Common myeloid progenitor, CD34-positive (primary cell): ENCODE measurements at regions not wholly inside any gene's neighbourhood (a gene's known extent, or its start where the extent isn't known, plus 50 kb on each side); places are given as distances from the start of the nearest gene placed in this dataset.

ENCODE experiments used
- CTCF ChIA-PET: fragments of 350-600 bp; sonication (Branson Sonifier 250); formaldehyde crosslinking; loops from one replicate; lab custom pipeline; 2021; ENCODE audit warnings: antibody characterized with exemption; lab: Charles Lee
- POLR2A ChIA-PET: fragments of 350-600 bp; sonication (Branson Sonifier 250); formaldehyde crosslinking; loops from one replicate; lab custom pipeline; 2021; ENCODE audit warnings: antibody characterized with exemption; lab: Charles Lee
- DNase-seq, 3 donors: peaks; one replicate each; pipeline versions ENCODE4 v3.0.0 to v3.0.0-alpha.2; 2013
- H3K27ac ChIP-seq, 2 experiments: 1 replicate in 1 of 2; 2 replicates in 1 of 2; pipeline ENCODE4 v1.7.0; 2013; ENCODE audit warnings: inconsistent platforms in 2 of 2, low read length in 2 of 2, mild to moderate bottlenecking in 2 of 2, low read depth in 1 of 2, moderate library complexity in 1 of 2; ENCODE audit not compliant: severe bottlenecking in 2 of 2, insufficient read depth in 1 of 2, poor library complexity in 1 of 2
- H3K27me3 ChIP-seq, 5 experiments: replicated peaks in 2 of 5; 1 replicate in 3 of 5; 2 replicates in 2 of 5; pipeline versions ENCODE4 v1.6.1 to v1.7.0; 2013; ENCODE audit warnings: low read length in 4 of 5, mild to moderate bottlenecking in 2 of 5, moderate library complexity in 2 of 5, inconsistent platforms in 1 of 5; ENCODE audit not compliant: insufficient read depth in 5 of 5, control insufficient read depth in 4 of 5
- H3K36me3 ChIP-seq, 4 experiments: 1 replicate in 2 of 4; 2 replicates in 2 of 4; pipeline versions ENCODE4 v1.6.1 to v1.7.0; 2013; ENCODE audit warnings: low read length in 3 of 4, control low read depth in 1 of 4, mild to moderate bottlenecking in 1 of 4; ENCODE audit not compliant: control insufficient read depth in 4 of 4, insufficient read depth in 4 of 4
- H3K4me1 ChIP-seq, 4 experiments: 1 replicate in 3 of 4; 2 replicates in 1 of 4; pipeline versions ENCODE4 v1.6.1 to v1.7.1; 2013; ENCODE audit warnings: low read length in 3 of 4, mild to moderate bottlenecking in 3 of 4, control low read depth in 1 of 4, inconsistent platforms in 1 of 4, moderate library complexity in 1 of 4; ENCODE audit not compliant: control insufficient read depth in 4 of 4, insufficient read depth in 4 of 4; ENCODE audit errors: control extremely low read depth in 1 of 4
- H3K4me3 ChIP-seq, 7 experiments: 1 replicate in 4 of 7; 2 replicates in 3 of 7; pipeline versions ENCODE4 v1.5.1 to v1.7.0; 2013; ENCODE audit warnings: mild to moderate bottlenecking in 7 of 7, low read length in 6 of 7, moderate library complexity in 6 of 7, inconsistent platforms in 2 of 7, low read depth in 2 of 7, control low read depth in 1 of 7; ENCODE audit not compliant: insufficient read depth in 4 of 7, control insufficient read depth in 1 of 7; ENCODE audit errors: extremely low read depth in 1 of 7
- H3K9me3 ChIP-seq, 5 experiments: 1 replicate in 4 of 5; 2 replicates in 1 of 5; pipeline versions ENCODE4 v1.6.1 to v1.7.1; 2013; ENCODE audit warnings: low read length in 4 of 5, mild to moderate bottlenecking in 2 of 5, inconsistent platforms in 1 of 5, low read depth in 1 of 5, moderate library complexity in 1 of 5; ENCODE audit not compliant: control insufficient read depth in 4 of 5, insufficient read depth in 2 of 5; ENCODE audit errors: control extremely low read depth in 1 of 5
- WGBS: methylation state at CpG from one replicate; pipeline ENCODE4 v1.1.5; 2013; ENCODE audit not compliant: insufficient coverage; 5-methylcytosine and 5-hydroxymethylcytosine counted together

GRCh38 chr11:107222431-107222830, 204.2 kb upstream of the GUCY1A2 start:
- no peaks in the 10 kb centered on the region for H3K36me3 ChIP-seq
- CTCF ChIA-PET: no interaction called here
- WGBS: 86% methylated on average over 1 of the region's 2 CpGs

GRCh38 chr11:107221748-107222285, 203.5 kb upstream of the GUCY1A2 start:
- DNase-seq: no peak
- Histone ChIP-seq H3K4me3 (no peak overlapping the region), H3K27ac (no peak overlapping the region), H3K9me3 (peaks cover 0 to 2% (median 0%) of the 10 kb centered on the region in 5 experiments), H3K36me3 (no peaks in the 10 kb centered on the region), H3K27me3 (no peaks in the 10 kb centered on the region), H3K4me1 (no peaks in the 10 kb centered on the region)
- POLR2A ChIA-PET: no interaction called here
- 90% methylated on average over 3 of the region's 4 CpGs for WGBS
- CTCF ChIA-PET: no interaction called here

More at GRCh38 chr11:107222431-107222830, 204.2 kb upstream of the GUCY1A2 start:
- H3K27ac ChIP-seq: no peak overlapping the region
- POLR2A ChIA-PET: no interaction called here
- H3K4me1 ChIP-seq: no peaks in the 10 kb centered on the region
- H3K4me3 ChIP-seq: no peak overlapping the region
- H3K27me3 ChIP-seq: no peaks in the 10 kb centered on the region
- no peak for DNase-seq
- peaks cover 0 to 2% (median 0%) of the 10 kb centered on the region in 5 experiments for H3K9me3 ChIP-seq

DNA sequence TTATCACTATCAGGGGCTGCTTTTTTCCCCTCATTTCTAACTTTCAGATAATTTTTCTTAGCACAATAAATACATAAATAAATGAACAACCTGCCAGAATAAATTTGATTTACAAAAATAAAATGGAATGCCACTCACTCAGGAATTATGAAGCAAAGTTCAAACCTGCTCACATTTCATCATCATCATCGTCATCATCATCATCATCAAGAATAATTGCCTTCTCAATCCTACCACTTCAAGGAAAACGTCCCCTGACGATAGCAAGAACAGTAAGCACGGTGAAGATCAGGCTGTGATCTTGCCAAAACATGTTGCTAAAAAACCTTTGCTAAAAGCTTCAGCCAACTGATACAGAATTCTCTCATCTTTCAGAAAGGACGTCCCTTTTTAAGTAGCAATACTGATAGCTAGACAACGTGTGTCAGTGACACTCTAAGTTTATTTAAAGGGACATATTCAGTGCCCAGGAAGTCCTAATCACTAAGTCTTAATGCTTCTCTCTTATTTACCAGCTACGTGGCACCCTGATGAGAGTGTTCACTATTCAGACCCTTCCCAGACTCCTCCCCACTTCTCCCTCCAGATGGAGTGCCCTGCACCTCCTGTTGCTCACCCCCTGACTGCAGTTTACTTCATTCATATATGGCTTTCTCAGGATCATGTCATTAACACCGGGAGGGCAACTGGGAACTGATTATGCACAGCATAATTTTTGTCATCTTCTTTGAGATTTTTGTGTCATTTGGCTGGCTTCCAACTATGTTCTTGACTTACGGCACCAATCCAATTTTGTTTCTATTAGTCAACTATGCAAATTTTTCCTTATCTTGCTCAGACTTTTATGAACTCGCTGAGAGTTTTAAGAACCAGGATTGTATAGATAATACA, 200.1 kb upstream of the GUCY1A2 start:
- no peaks in the 10 kb centered on the region for H3K36me3 ChIP-seq
- H3K9me3 ChIP-seq: no peaks in the 10 kb centered on the region
- POLR2A ChIA-PET: no interaction called here
- DNase-seq: no peak
- no peaks in the 10 kb centered on the region for H3K4me1 ChIP-seq
- no peaks in the 10 kb centered on the region for H3K27me3 ChIP-seq
- CTCF ChIA-PET: no interaction called here
- no peak overlapping the region for H3K4me3 ChIP-seq
- no peak overlapping the region for H3K27ac ChIP-seq
- 60% methylated on average over 5 of the region's 10 CpGs for WGBS

DNA sequence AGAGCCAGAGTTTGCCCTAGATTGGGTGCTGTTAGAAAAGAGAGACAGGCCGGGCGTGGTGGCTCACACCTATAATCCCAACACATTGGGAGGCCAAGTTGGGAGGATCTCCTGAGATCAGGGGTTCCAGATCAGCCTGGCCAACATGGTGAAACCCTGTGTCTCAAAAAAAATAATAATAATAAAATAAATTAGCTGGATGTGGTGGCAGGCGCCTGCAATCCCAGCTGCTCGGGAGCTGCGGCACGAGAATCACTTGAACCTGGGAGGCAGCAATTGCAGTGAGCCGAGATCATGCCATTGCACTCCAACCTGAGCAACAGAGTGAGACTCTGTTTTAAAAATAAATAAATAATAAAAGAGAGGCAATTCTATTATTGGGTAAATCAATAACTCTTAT, 199.2 kb upstream of the GUCY1A2 start:
- 73% methylated on average over 4 of the region's 7 CpGs for WGBS
- no peak overlapping the region for H3K4me3 ChIP-seq
- no peaks in the 10 kb centered on the region for H3K27me3 ChIP-seq
- H3K36me3 ChIP-seq: no peaks in the 10 kb centered on the region
- CTCF ChIA-PET: no interaction called here
- POLR2A ChIA-PET: no interaction called here
- H3K27ac ChIP-seq: no peak overlapping the region
- H3K4me1 ChIP-seq: no peaks in the 10 kb centered on the region
- H3K9me3 ChIP-seq: no peaks in the 10 kb centered on the region
- DNase-seq: no peak

DNA sequence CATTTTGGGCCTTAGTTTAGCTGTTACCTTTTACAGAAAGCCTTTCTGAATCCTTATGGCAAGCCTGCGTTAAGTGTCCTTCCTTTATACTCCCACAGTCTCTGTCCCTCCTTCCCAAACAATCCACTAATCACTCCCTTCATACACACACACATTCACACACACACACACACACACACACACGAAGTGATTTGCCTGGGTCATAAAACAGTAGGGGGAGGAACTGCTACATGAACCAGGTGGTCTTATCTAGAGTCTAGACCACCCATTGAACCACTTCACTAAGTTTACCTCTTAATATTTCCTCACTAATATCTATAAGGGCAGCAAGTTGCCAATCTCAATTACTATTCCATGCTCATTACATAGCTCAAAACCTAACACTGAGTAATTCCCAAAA, 196.7 kb upstream of the GUCY1A2 start:
- no peaks in the 10 kb centered on the region for H3K9me3 ChIP-seq
- ChIA-PET CTCF (no interaction called here), POLR2A (no interaction called here)
- H3K27ac ChIP-seq: no peak overlapping the region
- H3K27me3 ChIP-seq: no peaks in the 10 kb centered on the region
- H3K4me3 ChIP-seq: no peak overlapping the region
- no peaks in the 10 kb centered on the region for H3K4me1 ChIP-seq
- H3K36me3 ChIP-seq: no peaks in the 10 kb centered on the region
- DNase-seq: no peak
- 0% methylated on average over 1 of the region's 2 CpGs for WGBS

DNA sequence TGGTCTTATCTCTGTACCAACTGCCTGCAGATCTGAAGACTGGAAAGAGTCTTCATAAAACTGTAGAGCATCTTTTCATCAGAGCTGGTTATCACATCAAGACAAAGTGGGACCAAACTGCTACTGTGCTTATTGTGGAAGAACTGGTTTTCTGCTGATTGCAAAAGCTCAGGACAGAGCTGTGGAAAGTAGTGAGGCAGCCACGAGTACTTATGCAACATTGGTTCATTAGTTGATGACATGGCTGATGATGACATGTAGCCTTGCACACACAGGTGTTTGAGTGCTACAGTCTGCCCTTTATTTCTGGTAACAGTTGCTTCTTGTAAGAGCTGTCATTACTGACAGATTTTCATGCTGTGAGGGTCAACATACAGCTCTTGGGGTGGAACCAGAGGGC, 185.4 kb upstream of the GUCY1A2 start:
- Histone ChIP-seq H3K9me3 (no peaks in the 10 kb centered on the region), H3K4me3 (no peak overlapping the region), H3K27me3 (no peaks in the 10 kb centered on the region), H3K4me1 (no peaks in the 10 kb centered on the region), H3K36me3 (no peaks in the 10 kb centered on the region), H3K27ac (no peak overlapping the region)
- POLR2A ChIA-PET: no interaction called here
- no peak for DNase-seq
- WGBS: 71% methylated on average over 1 of the region's 1 CpG
- CTCF ChIA-PET: no interaction called here

DNA sequence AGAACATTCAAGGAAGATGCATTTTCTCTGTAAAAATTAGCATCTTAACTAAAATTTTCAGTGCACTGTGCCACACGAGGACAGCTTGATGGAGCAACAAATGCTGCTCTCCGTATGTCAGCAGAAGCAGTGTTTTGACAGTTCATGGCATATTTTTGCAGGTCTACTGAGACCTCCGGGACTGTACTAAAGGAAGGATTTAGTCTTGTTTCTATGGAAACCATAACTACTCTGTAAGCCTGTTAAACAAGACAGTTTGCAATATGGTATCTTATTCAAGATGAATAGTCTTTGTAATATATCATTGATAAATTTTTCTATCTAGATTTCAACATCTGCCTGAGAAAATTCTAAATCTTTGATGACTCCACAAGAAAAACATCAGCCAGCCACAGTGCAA, 184.0 kb upstream of the GUCY1A2 start:
- Histone ChIP-seq H3K4me3 (no peak overlapping the region), H3K4me1 (no peaks in the 10 kb centered on the region), H3K36me3 (no peaks in the 10 kb centered on the region), H3K27me3 (no peaks in the 10 kb centered on the region), H3K27ac (no peak overlapping the region), H3K9me3 (no peaks in the 10 kb centered on the region)
- 64% methylated on average over 2 of the region's 3 CpGs for WGBS
- ChIA-PET CTCF (interaction anchor here (1.0 kb wide), 1 partner anchor 10 kb away, joined by 4 read pairs; no protein-coding TSS in a partner anchor), POLR2A (no interaction called here)
- no peak for DNase-seq
